GM12878 (cell line): ENCODE measurements at regions not wholly inside any gene's neighbourhood (a gene's known extent, or its start where the extent isn't known, plus 50 kb on each side); places are given as distances from the start of the nearest gene placed in this dataset.

Experiments used
- ATAC-seq: fragments of 200-7000 bp; cut with Tn5 transposase; 3 replicates; pipeline ENCODE4 v1.9.1; 2020; ENCODE audit warnings: mild to moderate bottlenecking, moderate library complexity
- BruUV-seq: library from RNA; stranded (reverse); fragments of 400-500 nt; replicated peaks from 2 replicates; lab custom pipeline; 2021; lab: Mats Ljungman, UMichigan
- CTCF ChIA-PET: fragments of 300-600 bp; sonication (Branson Sonifier 250); formaldehyde crosslinking; extraction: SDS; loops from one replicate; lab custom pipeline; 2021; ENCODE audit warnings: inconsistent platforms; lab: Yijun Ruan, JAX
- POLR2A ChIA-PET: fragments of 350-600 bp; formaldehyde crosslinking; extraction: SDS; loops from one replicate; lab custom pipeline; 2021; ENCODE audit warnings: inconsistent platforms; lab: Charles Lee
- RAD21 ChIA-PET: fragments of 300-600 bp; sonication (Branson Sonifier 250); formaldehyde crosslinking; loops from one replicate; lab custom pipeline; 2023; ENCODE audit warnings: antibody characterized with exemption; ENCODE audit not compliant: unreplicated experiment; lab: Charles Lee
- SMC1A ChIA-PET: fragments of 300-600 bp; sonication (Branson Sonifier 250); formaldehyde crosslinking; loops from one replicate; lab custom pipeline; 2023; ENCODE audit not compliant: unreplicated experiment, uncharacterized antibody; lab: Charles Lee
- DNase-seq: peaks from one replicate; pipeline ENCODE4 v3.0.0-alpha.2; 2011; ENCODE audit warnings: low read depth, low spot score
- FAIRE-seq: peaks from 3 replicates; lab custom pipeline; 2011; peaks lifted over from hg19 to GRCh38; lab: Jason Lieb, UNC
- H2AFZ ChIP-seq: 2 replicates; pipeline ENCODE4 v1.6.0; 2011; ENCODE audit warnings: low read depth, low read length, control low read depth; ENCODE audit not compliant: control insufficient read depth
- H3K27ac ChIP-seq: 2 replicates; pipeline ENCODE4 v1.5.1; 2011; ENCODE audit warnings: control low read depth; ENCODE audit not compliant: control insufficient read depth, insufficient read depth
- H3K27me3 ChIP-seq, 2 experiments: replicated peaks in 1 of 2; 2 replicates each; pipeline versions ENCODE4 v1.6.0 to v1.6.1; 2011; ENCODE audit warnings: low read length in 1 of 2; ENCODE audit not compliant: control insufficient read depth in 2 of 2, insufficient read depth in 2 of 2
- H3K36me3 ChIP-seq, 2 experiments: 2 replicates each; pipeline ENCODE4 v1.5.1; 2011; ENCODE audit warnings: low read length in 1 of 2; ENCODE audit not compliant: control insufficient read depth in 2 of 2, insufficient read depth in 2 of 2
- H3K4me1 ChIP-seq: 2 replicates; pipeline ENCODE4 v1.6.1; 2011; ENCODE audit warnings: mild to moderate bottlenecking, low read length, moderate library complexity, mixed read lengths; ENCODE audit not compliant: control insufficient read depth, insufficient read depth
- H3K4me2 ChIP-seq: 2 replicates; pipeline ENCODE4 v1.6.0; 2011; ENCODE audit warnings: control low read depth; ENCODE audit not compliant: control insufficient read depth, insufficient read depth
- H3K4me3 ChIP-seq: fragments of 200-600 bp; sonication (generic); 2 replicates; pipeline ENCODE4 v1.5.1; 2016
- H3K79me2 ChIP-seq: 2 replicates; pipeline ENCODE4 v1.6.0; 2011; ENCODE audit warnings: low read length; ENCODE audit not compliant: control insufficient read depth, insufficient read depth
- H3K9ac ChIP-seq: 2 replicates; pipeline ENCODE4 v1.8.0; 2011; ENCODE audit warnings: low read length, control low read depth, mixed read lengths; ENCODE audit not compliant: control insufficient read depth, insufficient read depth
- H3K9me3 ChIP-seq: replicated peaks from 3 replicates; pipeline ENCODE4 v1.5.1; 2011; ENCODE audit warnings: mild to moderate bottlenecking, low read length; ENCODE audit not compliant: control insufficient read depth, insufficient read depth
- H4K20me1 ChIP-seq: 2 replicates; pipeline ENCODE4 v1.6.0; 2011; ENCODE audit not compliant: control insufficient read depth, insufficient read depth
- BACH1 ChIP-seq: fragments of 450-650 bp; IDR thresholded peaks from 2 replicates; pipeline ENCODE4 v1.6.1; 2017; ENCODE audit warnings: mild to moderate bottlenecking, borderline replicate concordance
- CBX3 ChIP-seq: fragments of 200-600 bp; sonication (generic); IDR thresholded peaks from 2 replicates; pipeline ENCODE4 v1.6.1; 2016; ENCODE audit warnings: low read depth, borderline replicate concordance
- CREM ChIP-seq: IDR thresholded peaks from 2 replicates; pipeline ENCODE4 v1.6.1; 2014; ENCODE audit warnings: antibody characterized with exemption, low read depth
- ETV6 ChIP-seq, 2 experiments: fragments of 450-650 bp in 1 of 2; IDR thresholded peaks in 1 of 2; conservative IDR thresholded peaks in 1 of 2; 2 replicates each; pipeline ENCODE4 v1.6.1; 2014; ENCODE audit warnings: antibody characterized with exemption in 1 of 2, borderline replicate concordance in 1 of 2, low read depth in 1 of 2, mild to moderate bottlenecking in 1 of 2, moderate library complexity in 1 of 2
- FOXM1 ChIP-seq: IDR thresholded peaks from 2 replicates; pipeline ENCODE4 v1.6.1; 2012; ENCODE audit warnings: low read depth, mild to moderate bottlenecking, inconsistent platforms, low read length, moderate library complexity
- IRF4 ChIP-seq: IDR thresholded peaks from 2 replicates; pipeline ENCODE4 v1.6.1; 2011; ENCODE audit warnings: low read depth, low read length
- MTA3 ChIP-seq: IDR thresholded peaks from 2 replicates; pipeline ENCODE4 v1.6.1; 2012; ENCODE audit warnings: low read length, inconsistent platforms, borderline replicate concordance
- NFXL1 ChIP-seq: fragments of 450-650 bp; IDR thresholded peaks from 2 replicates; pipeline ENCODE4 v1.6.1; 2017; ENCODE audit warnings: antibody characterized with exemption, mild to moderate bottlenecking, borderline replicate concordance
- NR2C2 ChIP-seq: IDR thresholded peaks from 2 replicates; pipeline ENCODE4 v1.6.1; 2011; ENCODE audit warnings: borderline replicate concordance, low read depth; ENCODE audit not compliant: control insufficient read depth, insufficient read length
- RB1 ChIP-seq: fragments of 450-650 bp; formaldehyde crosslinking; IDR thresholded peaks from 2 replicates; pipeline ENCODE4 v1.6.1; 2017; ENCODE audit warnings: mild to moderate bottlenecking, borderline replicate concordance
- SRF ChIP-seq, 2 experiments: IDR thresholded peaks; 2 replicates each; pipeline ENCODE4 v1.6.1; 2011; ENCODE audit warnings: low read depth in 2 of 2, low read length in 2 of 2, mild to moderate bottlenecking in 1 of 2, moderate library complexity in 1 of 2
- YBX1 ChIP-seq: fragments of 450-650 bp; IDR thresholded peaks from 2 replicates; pipeline ENCODE4 v1.6.1; 2016; ENCODE audit warnings: antibody characterized with exemption
- WGBS: methylation state at CpG from one replicate; pipeline ENCODE4 v1.1.6; 2016; ENCODE audit warnings: low lambda C conversion rate; ENCODE audit not compliant: insufficient replicate concordance, insufficient coverage; ENCODE audit errors: missing lambda C conversion rate; 5-methylcytosine and 5-hydroxymethylcytosine counted together
- in situ Hi-C: fragments of 300-500 bp; cut with MboI; formaldehyde crosslinking; loops from 9 replicates; pipeline ENCODE4 v1.14.3; 2018; ENCODE audit warnings: mixed read lengths
- intact Hi-C: fragments of 100-400 bp; cut with micrococcal nuclease; formaldehyde crosslinking; loops from one replicate; pipeline ENCODE4 v1.14.2; 2022; ENCODE audit not compliant: unreplicated experiment

DNA sequence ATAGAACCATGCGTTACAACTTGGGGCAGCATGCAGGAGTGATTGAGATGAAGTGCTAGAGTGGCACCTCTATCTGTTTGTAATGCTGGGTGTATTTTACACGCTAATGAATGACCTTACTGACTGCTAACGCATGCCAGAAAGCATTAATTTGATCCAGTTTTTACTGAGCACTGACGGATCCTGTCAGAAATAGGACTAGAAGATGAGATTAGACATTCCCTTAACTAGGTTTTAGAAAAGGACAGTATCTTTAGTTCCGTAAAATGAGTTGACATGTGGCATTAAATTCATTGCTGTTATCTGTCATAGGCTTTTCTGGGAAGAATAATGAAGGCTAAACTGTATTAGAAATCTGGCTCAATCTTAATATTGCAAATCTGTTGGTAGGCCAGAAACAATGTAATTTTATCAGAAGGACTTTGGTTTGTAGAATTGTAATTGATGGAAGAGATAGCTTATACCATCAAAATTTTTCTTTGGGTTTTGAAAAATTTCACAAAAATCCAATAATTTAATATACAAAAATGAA, 140.4 kb upstream of the WDFY3 start:
- RAD21 ChIA-PET, result no interaction called here
- no peak overlapping the region for H3K27ac ChIP-seq
- no TSS peak for BruUV-seq
- H3K27me3 ChIP-seq, result no peaks in the 10 kb centered on the region
- no peak overlapping the region for H3K4me3 ChIP-seq
- intact Hi-C loops, result no loop called here
- no peaks in the 10 kb centered on the region for H4K20me1 ChIP-seq
- TF ChIP-seq SRF (IDR thresholded peaks at IDR 0.05; ENCODE audit: low read depth in 2 of 2, low read length in 2 of 2), result no peak
- TF ChIP-seq RB1, result no peak
- no peak for TF ChIP-seq NR2C2
- no peak for TF ChIP-seq MTA3
- TF ChIP-seq CREM, result no peak
- no peak for TF ChIP-seq NFXL1
- TF ChIP-seq FOXM1, result no peak
- TF ChIP-seq IRF4, result no peak
- TF ChIP-seq BACH1, result no peak
- TF ChIP-seq ETV6 (conservative IDR thresholded peaks at IDR 0.05 in 1 of 2, IDR thresholded peaks at IDR 0.05 in 1 of 2; ENCODE audit: borderline replicate concordance in 1 of 2, low read depth in 1 of 2), result no peak
- TF ChIP-seq CBX3, result no peak
- TF ChIP-seq YBX1, result no peak
- H3K79me2 ChIP-seq, result no peaks in the 10 kb centered on the region
- POLR2A ChIA-PET, result no interaction called here
- CTCF ChIA-PET, result interaction anchor here (0.9 kb wide), 1 partner anchor 23 kb away, joined by 3 read pairs; no protein-coding TSS in a partner anchor
- no peak overlapping the region for H3K9ac ChIP-seq
- no peak for DNase-seq
- in situ Hi-C loops, result no loop called here
- SMC1A ChIA-PET, result interaction anchor here (1.2 to 1.3 kb wide), 2 partner anchors 23 to 800 kb away, joined by 3 read pairs; no protein-coding TSS in a partner anchor
- ATAC-seq, result no peak
- no peak for FAIRE-seq
- H3K4me2 ChIP-seq, result no peak overlapping the region
- no peak overlapping the region for H2AFZ ChIP-seq
- no peaks in the 10 kb centered on the region for H3K4me1 ChIP-seq
- 31% methylated on average over 5 of the region's 5 CpGs for WGBS
- no peaks in the 10 kb centered on the region for H3K9me3 ChIP-seq
- no peaks in the 10 kb centered on the region for H3K36me3 ChIP-seq
